Activated naive CD8-positive, alpha-beta T cell (primary cell): ENCODE measurements at regions not wholly inside any gene's neighbourhood (a gene's known extent, or its start where the extent isn't known, plus 50 kb on each side); places are given as distances from the start of the nearest gene placed in this dataset.

Experiments used
- H3K27ac Mint-ChIP-seq: one replicate; pipeline ENCODE4 v1.8.0; 2021; ENCODE audit warnings: mixed read lengths
- H3K27me3 Mint-ChIP-seq: one replicate; pipeline ENCODE4 v1.8.0; 2021; ENCODE audit warnings: mixed read lengths
- H3K36me3 Mint-ChIP-seq: one replicate; pipeline ENCODE4 v1.8.0; 2021; ENCODE audit warnings: mixed read lengths
- H3K4me1 Mint-ChIP-seq: one replicate; pipeline ENCODE4 v1.8.0; 2021; ENCODE audit warnings: low read depth, mixed read lengths
- H3K4me3 Mint-ChIP-seq: one replicate; pipeline ENCODE4 v1.8.0; 2021; ENCODE audit warnings: mild to moderate bottlenecking, mixed read lengths
- H3K9me3 Mint-ChIP-seq: one replicate; pipeline ENCODE4 v1.8.0; 2021; ENCODE audit warnings: low read depth, mixed read lengths

DNA sequence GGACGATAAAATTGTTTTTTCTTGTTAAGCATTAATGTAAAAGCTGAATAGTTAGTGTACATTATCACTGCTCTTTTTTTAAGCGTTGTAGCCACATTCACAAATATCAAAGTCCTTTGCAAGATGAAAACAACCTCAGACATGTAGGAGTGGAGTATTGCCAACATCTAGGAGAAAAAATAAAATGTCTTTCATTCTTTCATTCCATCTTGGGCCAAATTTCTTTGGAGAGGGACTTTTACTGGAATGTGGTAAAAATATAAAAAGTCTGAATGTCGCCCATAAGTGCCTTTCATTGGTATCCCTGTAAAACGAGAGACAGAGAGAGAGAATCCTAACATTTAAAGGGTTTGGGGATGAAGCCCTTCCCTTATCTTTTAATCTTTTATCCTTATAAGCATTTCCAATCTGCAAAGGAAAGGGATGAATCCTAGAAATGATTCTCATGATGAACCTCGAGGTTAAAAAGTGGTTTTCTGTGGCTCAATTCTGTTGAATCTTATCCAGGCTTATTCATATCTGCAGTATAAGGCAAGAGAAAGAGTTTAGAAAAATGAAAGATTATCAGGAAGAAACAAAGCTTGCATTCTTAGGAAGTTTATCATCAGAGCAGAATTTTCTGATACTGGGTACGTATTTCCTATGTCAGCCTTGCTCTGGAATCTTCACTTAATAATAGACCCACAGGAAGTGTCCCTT is 1031.7 kb downstream of the MCTP2 start:
- H3K4me1 Mint-ChIP-seq = no peaks in the 10 kb centered on the region
- no peak overlapping the region for H3K4me3 Mint-ChIP-seq
- H3K9me3 Mint-ChIP-seq = no peaks in the 10 kb centered on the region
- no peaks in the 10 kb centered on the region for H3K36me3 Mint-ChIP-seq
- H3K27ac Mint-ChIP-seq = no peak overlapping the region
- peaks cover 22% of the 10 kb centered on the region for H3K27me3 Mint-ChIP-seq

DNA sequence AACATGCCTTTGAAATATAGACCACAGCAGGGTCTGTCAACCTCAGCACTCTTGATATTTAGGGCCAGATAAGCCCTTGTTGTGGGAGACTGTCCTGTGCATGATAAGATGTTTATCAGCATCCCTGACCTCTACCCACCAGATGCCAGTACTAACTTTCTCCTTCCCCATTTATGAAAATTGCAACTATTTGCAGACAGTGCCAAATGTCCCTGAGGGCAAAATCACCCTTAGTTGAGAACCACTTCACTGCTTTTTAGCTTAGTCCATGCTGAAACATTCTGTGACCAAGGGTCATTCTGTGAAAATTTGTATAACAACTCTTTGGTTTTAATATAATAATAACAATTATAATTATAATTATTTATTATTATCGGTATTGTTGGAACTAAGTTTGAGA is 1032.4 kb downstream of the MCTP2 start:
- no peaks in the 10 kb centered on the region for H3K4me1 Mint-ChIP-seq
- H3K36me3 Mint-ChIP-seq = no peaks in the 10 kb centered on the region
- H3K9me3 Mint-ChIP-seq = no peaks in the 10 kb centered on the region
- peaks cover 20% of the 10 kb centered on the region for H3K27me3 Mint-ChIP-seq
- no peak overlapping the region for H3K4me3 Mint-ChIP-seq
- H3K27ac Mint-ChIP-seq = no peak overlapping the region

- H3K27ac Mint-ChIP-seq = no peak overlapping the region
- no peaks in the 10 kb centered on the region for H3K4me1 Mint-ChIP-seq
- H3K9me3 Mint-ChIP-seq = no peaks in the 10 kb centered on the region
- H3K36me3 Mint-ChIP-seq = no peaks in the 10 kb centered on the region
- peaks cover 13% of the 10 kb centered on the region for H3K27me3 Mint-ChIP-seq
- no peak overlapping the region for H3K4me3 Mint-ChIP-seq
Measured at GRCh38 chr15:95265419-95265997, 1034.1 kb downstream of the MCTP2 start.

- Mint-ChIP-seq H3K36me3 (no peaks in the 10 kb centered on the region), H3K27me3 (peaks cover 9% of the 10 kb centered on the region)
Measured at GRCh38 chr15:95266451-95267061, 1035.2 kb downstream of the MCTP2 start.

DNA sequence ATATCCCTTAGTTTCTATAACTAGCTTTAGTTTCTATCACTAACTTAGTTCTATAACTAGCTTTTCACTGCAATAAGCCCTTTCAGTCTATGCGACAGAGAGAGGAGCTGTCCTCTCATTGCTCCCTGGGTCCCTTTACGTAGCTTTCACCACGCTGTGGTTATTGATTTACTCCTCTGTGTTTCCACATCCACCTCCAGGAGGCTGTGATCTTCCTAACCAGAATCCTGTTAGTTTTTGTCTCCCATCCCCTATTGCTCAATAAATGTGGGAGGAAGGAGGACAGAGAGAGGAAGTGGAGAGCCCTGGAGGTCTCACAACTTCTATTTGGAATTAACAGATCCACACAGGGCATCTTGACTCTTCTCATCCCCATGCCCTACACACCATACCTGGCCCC is 1036.1 kb downstream of the MCTP2 start:
- no peak overlapping the region for H3K27ac Mint-ChIP-seq
- H3K36me3 Mint-ChIP-seq = no peaks in the 10 kb centered on the region
- H3K4me1 Mint-ChIP-seq = no peaks in the 10 kb centered on the region
- H3K27me3 Mint-ChIP-seq = peaks cover 4% of the 10 kb centered on the region
- H3K4me3 Mint-ChIP-seq = no peak overlapping the region
- no peaks in the 10 kb centered on the region for H3K9me3 Mint-ChIP-seq

More at GRCh38 chr15:95266451-95267061, 1035.2 kb downstream of the MCTP2 start:
- Mint-ChIP-seq H3K4me1 (no peaks in the 10 kb centered on the region), H3K4me3 (no peak overlapping the region), H3K9me3 (no peaks in the 10 kb centered on the region), H3K27ac (no peak overlapping the region)

- Mint-ChIP-seq H3K27ac (no peak overlapping the region), H3K9me3 (peaks cover 3% of the 10 kb centered on the region), H3K36me3 (no peaks in the 10 kb centered on the region), H3K4me1 (no peaks in the 10 kb centered on the region), H3K27me3 (peaks cover 6% of the 10 kb centered on the region), H3K4me3 (no peak overlapping the region)
Measured at GRCh38 chr15:95269242-95270183, 1038.2 kb downstream of the MCTP2 start.

GRCh38 chr15:95274101-95274500 is 1042.7 kb downstream of the MCTP2 start:
- Mint-ChIP-seq H3K27me3 (peaks cover 5% of the 10 kb centered on the region), H3K36me3 (no peaks in the 10 kb centered on the region), H3K4me1 (no peaks in the 10 kb centered on the region), H3K27ac (no peak overlapping the region), H3K9me3 (peaks cover 3% of the 10 kb centered on the region), H3K4me3 (no peak overlapping the region)

GRCh38 chr15:95277266-95277665 is 1045.9 kb downstream of the MCTP2 start:
- H3K27me3 Mint-ChIP-seq = peaks cover 7% of the 10 kb centered on the region
- H3K4me3 Mint-ChIP-seq = no peak overlapping the region
- H3K27ac Mint-ChIP-seq = no peak overlapping the region
- no peaks in the 10 kb centered on the region for H3K36me3 Mint-ChIP-seq
- peaks cover 3% of the 10 kb centered on the region for H3K9me3 Mint-ChIP-seq
- H3K4me1 Mint-ChIP-seq = no peaks in the 10 kb centered on the region

- no peak overlapping the region for H3K27ac Mint-ChIP-seq
- no peaks in the 10 kb centered on the region for H3K4me1 Mint-ChIP-seq
- no peak overlapping the region for H3K4me3 Mint-ChIP-seq
- H3K27me3 Mint-ChIP-seq = peaks cover 7% of the 10 kb centered on the region
- no peaks in the 10 kb centered on the region for H3K36me3 Mint-ChIP-seq
- peaks cover 3% of the 10 kb centered on the region for H3K9me3 Mint-ChIP-seq
Measured at GRCh38 chr15:95278532-95279245, 1047.3 kb downstream of the MCTP2 start.

DNA sequence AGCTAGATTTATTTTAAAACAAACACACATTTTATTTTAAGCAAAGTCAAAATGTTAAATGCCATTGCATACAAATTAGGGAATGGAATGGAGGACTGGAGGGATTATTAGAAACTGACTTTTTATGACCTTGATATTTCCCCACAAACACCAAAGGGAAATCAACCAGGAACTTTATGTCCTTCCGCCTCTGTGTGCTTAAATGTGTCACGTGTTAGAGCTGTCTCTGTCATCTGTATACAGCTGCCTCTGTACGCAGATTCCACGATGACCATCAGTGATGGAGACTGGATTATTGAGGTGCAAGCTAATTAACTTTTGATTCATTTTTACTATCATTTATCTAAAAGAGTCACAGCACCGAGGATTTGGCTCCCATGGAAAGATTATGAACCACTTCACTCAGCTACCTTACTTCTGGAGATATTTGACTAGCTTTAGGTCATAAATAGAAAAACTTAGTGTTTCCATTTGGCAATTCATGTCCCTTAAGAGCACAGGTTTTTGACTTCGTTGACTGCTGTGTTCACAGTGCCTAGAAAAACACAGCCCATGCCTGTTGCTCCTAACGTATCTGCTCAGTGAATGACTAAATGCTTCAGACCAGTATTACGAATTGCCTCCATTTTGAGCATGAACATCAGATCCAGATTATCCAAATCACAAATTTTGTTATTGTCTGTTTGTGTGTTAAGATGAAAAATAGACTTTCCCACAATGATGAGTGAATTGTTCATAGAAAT is 1048.1 kb downstream of the MCTP2 start:
- Mint-ChIP-seq H3K36me3 (no peaks in the 10 kb centered on the region), H3K4me1 (peaks cover 1% of the 10 kb centered on the region), H3K27me3 (peaks cover 7% of the 10 kb centered on the region), H3K27ac (no peak overlapping the region), H3K4me3 (no peak overlapping the region), H3K9me3 (no peaks in the 10 kb centered on the region)

DNA sequence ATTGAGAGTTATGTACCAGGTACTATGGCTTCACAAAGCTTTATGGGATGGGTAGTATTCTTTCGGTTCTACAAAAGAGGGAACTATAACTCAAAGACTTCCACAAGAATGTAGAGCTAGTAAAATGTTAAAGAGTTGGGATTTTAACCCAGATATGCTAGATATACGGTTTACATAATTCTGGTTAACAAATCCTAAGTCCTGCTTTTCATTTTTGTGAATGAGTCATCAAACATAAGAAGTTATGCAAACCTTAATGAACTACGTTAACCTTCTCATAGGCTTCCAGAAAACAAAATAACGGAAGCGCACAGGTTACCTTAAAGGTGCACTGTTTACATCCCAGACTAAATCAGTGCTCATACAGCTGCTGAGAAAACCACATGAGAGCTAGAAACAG is 1049.3 kb downstream of the MCTP2 start:
- Mint-ChIP-seq H3K4me3 (no peak overlapping the region), H3K9me3 (no peaks in the 10 kb centered on the region), H3K27ac (no peak overlapping the region), H3K4me1 (peaks cover 13% of the 10 kb centered on the region), H3K36me3 (no peaks in the 10 kb centered on the region), H3K27me3 (peaks cover 5% of the 10 kb centered on the region)

DNA sequence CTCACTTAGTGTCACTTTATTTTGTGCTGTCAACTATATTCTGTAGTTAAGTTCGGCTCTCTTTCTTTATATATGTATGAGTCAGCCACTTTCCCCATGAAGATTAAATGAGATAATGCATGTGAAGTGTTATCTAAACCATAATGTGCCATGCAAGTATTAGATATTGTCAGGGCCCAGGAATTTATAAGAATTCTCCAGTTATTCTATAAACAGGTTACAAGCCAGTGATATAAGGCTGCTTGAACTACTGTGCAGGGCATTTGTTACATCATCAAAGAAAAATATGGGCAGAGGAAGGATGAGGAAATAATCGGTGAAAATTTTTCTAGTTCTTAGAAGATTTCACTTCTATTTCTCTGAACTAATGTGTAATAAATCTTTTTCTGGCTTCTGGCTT is 1049.0 kb upstream of the NR2F2 start:
- H3K27ac Mint-ChIP-seq = no peak overlapping the region
- H3K4me1 Mint-ChIP-seq = peaks cover 16% of the 10 kb centered on the region
- no peaks in the 10 kb centered on the region for H3K9me3 Mint-ChIP-seq

DNA sequence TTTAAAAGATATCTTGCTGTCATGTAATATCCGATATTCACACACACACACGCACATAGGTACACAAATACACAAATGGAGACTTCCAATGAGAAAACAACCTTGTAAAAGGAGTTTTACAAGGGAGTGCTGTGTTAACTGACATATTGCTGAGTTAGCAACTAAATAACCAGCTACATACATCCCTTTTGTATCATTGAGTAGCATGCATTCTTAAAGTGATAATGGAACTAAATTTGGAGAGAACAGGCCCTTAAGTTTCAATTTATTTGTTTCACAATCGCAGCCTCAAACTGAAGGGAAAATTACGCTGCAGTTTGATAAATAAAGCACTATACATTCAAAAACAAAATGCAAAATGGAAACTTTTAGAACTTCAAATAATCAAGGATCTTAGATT is 1046.0 kb upstream of the NR2F2 start:
- no peak overlapping the region for H3K4me3 Mint-ChIP-seq
- no peak overlapping the region for H3K27ac Mint-ChIP-seq
- H3K36me3 Mint-ChIP-seq = no peaks in the 10 kb centered on the region
- H3K9me3 Mint-ChIP-seq = no peaks in the 10 kb centered on the region
- peaks cover 16% of the 10 kb centered on the region for H3K4me1 Mint-ChIP-seq
- peaks cover 8% of the 10 kb centered on the region for H3K27me3 Mint-ChIP-seq

More for the DNA sequence above, 1049.0 kb upstream of the NR2F2 start:
- Mint-ChIP-seq H3K36me3 (no peaks in the 10 kb centered on the region), H3K27me3 (peaks cover 6% of the 10 kb centered on the region), H3K4me3 (no peak overlapping the region)

- no peaks in the 10 kb centered on the region for H3K36me3 Mint-ChIP-seq
- no peaks in the 10 kb centered on the region for H3K9me3 Mint-ChIP-seq
- H3K4me3 Mint-ChIP-seq = peak overlapping the region; percentile 35
- no peak overlapping the region for H3K27ac Mint-ChIP-seq
- H3K4me1 Mint-ChIP-seq = peaks cover 16% of the 10 kb centered on the region
- peaks cover 6% of the 10 kb centered on the region for H3K27me3 Mint-ChIP-seq
Measured at GRCh38 chr15:95284933-95285421, 1045.5 kb upstream of the NR2F2 start.
